GM21447 (cell line): ENCODE measurements at regions not wholly inside any gene's neighbourhood (a gene's known extent, or its start where the extent isn't known, plus 50 kb on each side); places are given as distances from the start of the nearest gene placed in this dataset.

ENCODE experiments used
- ATAC-seq: cut with Tn5 transposase; IDR thresholded peaks from one replicate; pipeline ENCODE4 v1.9.1; 2021; ENCODE audit not compliant: unreplicated experiment

GRCh38 chr2:107607473-107607872 lies 219.2 kb upstream of the RGPD4 start:
- no peak for ATAC-seq

GRCh38 chr2:107615039-107615438 lies 211.7 kb upstream of the RGPD4 start:
- ATAC-seq, result no peak

- ATAC-seq, result no peak
Measured at GRCh38 chr2:107618769-107619168, 207.9 kb upstream of the RGPD4 start.

GRCh38 chr2:107621186-107622165 lies 205.2 kb upstream of the RGPD4 start:
- no peak for ATAC-seq

- ATAC-seq, result no peak
Measured at GRCh38 chr2:107622741-107623310, 203.9 kb upstream of the RGPD4 start.

- ATAC-seq, result no peak
Measured at GRCh38 chr2:107625982-107626381, 200.7 kb upstream of the RGPD4 start.

GRCh38 chr2:107627164-107627563 lies 199.5 kb upstream of the RGPD4 start:
- no peak for ATAC-seq

- ATAC-seq, result no peak
Measured at GRCh38 chr2:107627926-107628325, 198.8 kb upstream of the RGPD4 start.

GRCh38 chr2:107633580-107634147 lies 193.0 kb upstream of the RGPD4 start:
- ATAC-seq, result no peak

- ATAC-seq, result no peak
Measured at GRCh38 chr2:107634172-107634571, 192.5 kb upstream of the RGPD4 start.

- ATAC-seq, result no peak
Measured at GRCh38 chr2:107635883-107636282, 190.8 kb upstream of the RGPD4 start.

GRCh38 chr2:107645586-107645985 lies 181.1 kb upstream of the RGPD4 start:
- ATAC-seq, result no peak

GRCh38 chr2:107648781-107649404 lies 177.8 kb upstream of the RGPD4 start:
- no peak for ATAC-seq

GRCh38 chr2:107657049-107657448 lies 169.6 kb upstream of the RGPD4 start:
- no peak for ATAC-seq

GRCh38 chr2:107663632-107664031 lies 163.1 kb upstream of the RGPD4 start:
- no peak for ATAC-seq

GRCh38 chr2:107669335-107669734 lies 157.4 kb upstream of the RGPD4 start:
- no peak for ATAC-seq

- no peak for ATAC-seq
Measured at GRCh38 chr2:107681936-107682335, 144.8 kb upstream of the RGPD4 start.

GRCh38 chr2:107684421-107684820 lies 142.3 kb upstream of the RGPD4 start:
- ATAC-seq, result no peak

- ATAC-seq, result no peak
Measured at GRCh38 chr2:107685421-107685986, 141.2 kb upstream of the RGPD4 start.

GRCh38 chr2:107687073-107687472 lies 139.6 kb upstream of the RGPD4 start:
- ATAC-seq, result no peak

GRCh38 chr2:107688135-107688534 lies 138.6 kb upstream of the RGPD4 start:
- ATAC-seq, result no peak
